Renal cortex interstitium (tissue), 11 donors: ENCODE measurements at regions not wholly inside any gene's neighbourhood (a gene's known extent, or its start where the extent isn't known, plus 50 kb on each side); places are given as distances from the start of the nearest gene placed in this dataset.
"Not testable (repeated sequence)": the region's sequence is repeated elsewhere in the genome, so short reads cannot be mapped to it uniquely, and the experiment has no call there.

ENCODE experiments used
- DNase-seq, 11 donors: peaks; one replicate each; pipeline ENCODE4 v3.0.0-alpha.2; 2013; ENCODE audit warnings: low read depth in 9 of 11, low spot score in 4 of 11; ENCODE audit errors: extremely low read depth in 1 of 11

- DNase-seq = no peak
Observed at GRCh38 chr16:17015702-17016101, 455.1 kb downstream of the XYLT1 start.

- DNase-seq = no peak
Observed at GRCh38 chr16:17017442-17017841, 453.3 kb downstream of the XYLT1 start.

GRCh38 chr16:17018585-17018939, 452.2 kb downstream of the XYLT1 start:
- no peak for DNase-seq

GRCh38 chr16:17019366-17019765, 451.4 kb downstream of the XYLT1 start:
- no peak for DNase-seq

GRCh38 chr16:17023606-17024005, 447.2 kb downstream of the XYLT1 start:
- DNase-seq = no peak

GRCh38 chr16:17024514-17024913, 446.2 kb downstream of the XYLT1 start:
- no peak for DNase-seq

GRCh38 chr16:17026600-17027242, 444.0 kb downstream of the XYLT1 start:
- DNase-seq = no peak

GRCh38 chr16:17027488-17028129, 443.2 kb downstream of the XYLT1 start:
- DNase-seq = no peak

GRCh38 chr16:17029602-17030350, 441.0 kb downstream of the XYLT1 start:
- no peak for DNase-seq

- DNase-seq = no peak
Observed at GRCh38 chr16:17031484-17032268, 439.1 kb downstream of the XYLT1 start.

- DNase-seq = no peak
Observed at GRCh38 chr16:17032332-17032731, 438.4 kb downstream of the XYLT1 start.

GRCh38 chr16:17034477-17035252, 436.1 kb downstream of the XYLT1 start:
- DNase-seq = no peak

GRCh38 chr16:17037499-17037898, 433.3 kb downstream of the XYLT1 start:
- DNase-seq = no peak

GRCh38 chr16:17038415-17038814, 432.3 kb downstream of the XYLT1 start:
- no peak for DNase-seq

- DNase-seq = not testable (repeated sequence)
Observed at GRCh38 chr16:17049109-17049508, 421.7 kb downstream of the XYLT1 start.

- no peak for DNase-seq
Observed at GRCh38 chr16:17050468-17050867, 420.3 kb downstream of the XYLT1 start.
